ENCODE measurements at regions not wholly inside any gene's neighbourhood (a gene's known extent, or its start where the extent isn't known, plus 50 kb on each side); places are given as distances from the start of the nearest gene placed in this dataset.

DNA sequence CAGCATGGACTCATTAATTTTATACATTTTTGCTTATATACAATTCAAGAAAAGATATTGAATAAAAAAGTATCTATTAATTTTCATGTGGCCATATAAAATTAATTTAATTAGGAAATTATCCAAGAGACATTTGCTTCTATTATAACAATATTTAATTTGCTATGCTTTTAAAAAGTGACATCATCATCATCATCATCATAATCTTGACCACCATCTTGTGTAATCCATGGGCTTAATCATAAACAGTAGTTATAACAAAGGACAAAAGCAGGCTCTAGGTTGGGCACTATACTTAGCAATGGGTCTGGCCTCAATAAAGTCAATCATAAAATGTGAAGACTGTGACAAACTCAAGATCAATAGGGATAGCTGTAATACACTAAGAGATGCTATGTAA, 1031.6 kb downstream of the SLITRK1 start:
- Histone ChIP-seq H3K27me3 (no peaks in the 10 kb centered on the region), H3K27ac (no peak overlapping the region), H3K36me3 (no peaks in the 10 kb centered on the region), H3K4me3 (no peak overlapping the region), H3K4me1 (no peaks in the 10 kb centered on the region), H3K9me3 (no peaks in the 10 kb centered on the region)
- FAIRE-seq = no peak
- intact Hi-C loops (cut with DNase I) = no loop called here
- DNase-seq = no peak
- no peak for TF ChIP-seq CTCF (IDR thresholded peaks at IDR 0.05)
- ATAC-seq = no peak

DNA sequence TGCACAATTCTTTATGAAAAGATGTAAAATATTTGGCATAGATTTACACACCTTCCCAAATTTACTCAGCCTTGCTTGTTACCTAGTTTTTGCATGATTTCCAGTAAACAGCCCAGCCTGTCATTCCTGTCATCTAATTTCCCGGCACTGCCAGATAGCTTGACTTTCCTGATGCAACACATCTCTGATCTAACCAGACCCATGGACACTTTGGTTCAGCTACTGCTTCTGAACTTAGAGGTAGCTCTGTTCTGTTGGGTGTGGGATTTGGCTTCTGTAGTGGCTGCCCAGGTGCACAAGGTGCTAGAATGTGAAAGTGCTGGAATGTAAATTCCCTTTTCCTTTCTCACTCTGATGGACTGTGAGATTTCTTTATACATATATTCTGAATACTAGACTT, 1033.5 kb downstream of the SLITRK1 start:
- Histone ChIP-seq H3K4me3 (no peak overlapping the region), H3K27me3 (no peaks in the 10 kb centered on the region), H3K27ac (no peak overlapping the region), H3K36me3 (no peaks in the 10 kb centered on the region), H3K4me1 (no peaks in the 10 kb centered on the region), H3K9me3 (no peaks in the 10 kb centered on the region)
- 81 to 86% methylated on average over 1 of the region's 1 CpG for WGBS, 2 donors
- ATAC-seq (no peak), FAIRE-seq (no peak), DNase-seq (no peak)
- intact Hi-C loops (cut with DNase I) = no loop called here
- TF ChIP-seq CTCF (IDR thresholded peaks at IDR 0.05) = no peak

- H3K4me1 ChIP-seq = no peaks in the 10 kb centered on the region
- H3K36me3 ChIP-seq = no peaks in the 10 kb centered on the region
- no peak for ATAC-seq
- 29% methylated on average over 3 of the region's 3 CpGs for WGBS, 2 donors
- no peaks in the 10 kb centered on the region for H3K9me3 ChIP-seq
- TF ChIP-seq CTCF (IDR thresholded peaks at IDR 0.05) = no peak
- no peak for FAIRE-seq
- no peak overlapping the region for H3K27ac ChIP-seq
- no peak for DNase-seq
- H3K4me3 ChIP-seq = no peak overlapping the region
- no peaks in the 10 kb centered on the region for H3K27me3 ChIP-seq
- intact Hi-C loops (cut with DNase I) = no loop called here
Observed at GRCh38 chr13:82847595-82847994, 1034.7 kb downstream of the SLITRK1 start.

- 52 to 59% methylated on average over 3 of the region's 3 CpGs for WGBS, 2 donors
- DNase-seq (no peak), ATAC-seq (no peak), FAIRE-seq (no peak)
- intact Hi-C loops (cut with DNase I) = no loop called here
- Histone ChIP-seq H3K4me3 (no peak overlapping the region), H3K27me3 (no peaks in the 10 kb centered on the region), H3K9me3 (no peaks in the 10 kb centered on the region), H3K36me3 (no peaks in the 10 kb centered on the region), H3K27ac (no peak overlapping the region), H3K4me1 (no peaks in the 10 kb centered on the region)
- TF ChIP-seq CTCF (IDR thresholded peaks at IDR 0.05) = no peak
Observed at GRCh38 chr13:82833923-82834322, 1048.4 kb downstream of the SLITRK1 start.

- no peak overlapping the region for H3K27ac ChIP-seq
- H3K4me1 ChIP-seq = no peaks in the 10 kb centered on the region
- no peaks in the 10 kb centered on the region for H3K27me3 ChIP-seq
- 85 to 91% methylated on average over 1 of the region's 1 CpG for WGBS, 2 donors
- no peak for TF ChIP-seq CTCF (IDR thresholded peaks at IDR 0.05)
- no peaks in the 10 kb centered on the region for H3K36me3 ChIP-seq
- H3K4me3 ChIP-seq = no peak overlapping the region
- ATAC-seq (no peak), DNase-seq (no peak), FAIRE-seq (no peak)
- no peaks in the 10 kb centered on the region for H3K9me3 ChIP-seq
- intact Hi-C loops (cut with DNase I) = no loop called here
Observed at GRCh38 chr13:82829040-82829439, 1053.2 kb downstream of the SLITRK1 start.

Data from pancreas (tissue), 10 donors.